Loucy (cell line): ENCODE measurements at regions not wholly inside any gene's neighbourhood (a gene's known extent, or its start where the extent isn't known, plus 50 kb on each side); places are given as distances from the start of the nearest gene placed in this dataset.

Experiments
- EZH2phosphoT487 ChIP-seq: fragments of 200-600 bp; IDR thresholded peaks from 2 replicates; pipeline ENCODE4 v1.6.1; 2018; ENCODE audit warnings: antibody characterized with exemption, mild to moderate bottlenecking, moderate library complexity, borderline replicate concordance
- TF ChIP-seq, protein P1 (sequence below): fragments of 200-600 bp; sonication (generic); conservative IDR thresholded peaks from 2 replicates; pipeline ENCODE4 v1.5.1; 2014; ENCODE audit warnings: mild to moderate bottlenecking, antibody characterized with exemption, low read length

GRCh38 chr1:22276396-22276748, 133.5 kb upstream of the WNT4 start:
- TF ChIP-seq, protein P1, sequence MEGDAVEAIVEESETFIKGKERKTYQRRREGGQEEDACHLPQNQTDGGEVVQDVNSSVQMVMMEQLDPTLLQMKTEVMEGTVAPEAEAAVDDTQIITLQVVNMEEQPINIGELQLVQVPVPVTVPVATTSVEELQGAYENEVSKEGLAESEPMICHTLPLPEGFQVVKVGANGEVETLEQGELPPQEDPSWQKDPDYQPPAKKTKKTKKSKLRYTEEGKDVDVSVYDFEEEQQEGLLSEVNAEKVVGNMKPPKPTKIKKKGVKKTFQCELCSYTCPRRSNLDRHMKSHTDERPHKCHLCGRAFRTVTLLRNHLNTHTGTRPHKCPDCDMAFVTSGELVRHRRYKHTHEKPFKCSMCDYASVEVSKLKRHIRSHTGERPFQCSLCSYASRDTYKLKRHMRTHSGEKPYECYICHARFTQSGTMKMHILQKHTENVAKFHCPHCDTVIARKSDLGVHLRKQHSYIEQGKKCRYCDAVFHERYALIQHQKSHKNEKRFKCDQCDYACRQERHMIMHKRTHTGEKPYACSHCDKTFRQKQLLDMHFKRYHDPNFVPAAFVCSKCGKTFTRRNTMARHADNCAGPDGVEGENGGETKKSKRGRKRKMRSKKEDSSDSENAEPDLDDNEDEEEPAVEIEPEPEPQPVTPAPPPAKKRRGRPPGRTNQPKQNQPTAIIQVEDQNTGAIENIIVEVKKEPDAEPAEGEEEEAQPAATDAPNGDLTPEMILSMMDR: no peak
- TF ChIP-seq EZH2phosphoT487: no peak
